ENCODE measurements at regions not wholly inside any gene's neighbourhood (a gene's known extent, or its start where the extent isn't known, plus 50 kb on each side); places are given as distances from the start of the nearest gene placed in this dataset.

DNA sequence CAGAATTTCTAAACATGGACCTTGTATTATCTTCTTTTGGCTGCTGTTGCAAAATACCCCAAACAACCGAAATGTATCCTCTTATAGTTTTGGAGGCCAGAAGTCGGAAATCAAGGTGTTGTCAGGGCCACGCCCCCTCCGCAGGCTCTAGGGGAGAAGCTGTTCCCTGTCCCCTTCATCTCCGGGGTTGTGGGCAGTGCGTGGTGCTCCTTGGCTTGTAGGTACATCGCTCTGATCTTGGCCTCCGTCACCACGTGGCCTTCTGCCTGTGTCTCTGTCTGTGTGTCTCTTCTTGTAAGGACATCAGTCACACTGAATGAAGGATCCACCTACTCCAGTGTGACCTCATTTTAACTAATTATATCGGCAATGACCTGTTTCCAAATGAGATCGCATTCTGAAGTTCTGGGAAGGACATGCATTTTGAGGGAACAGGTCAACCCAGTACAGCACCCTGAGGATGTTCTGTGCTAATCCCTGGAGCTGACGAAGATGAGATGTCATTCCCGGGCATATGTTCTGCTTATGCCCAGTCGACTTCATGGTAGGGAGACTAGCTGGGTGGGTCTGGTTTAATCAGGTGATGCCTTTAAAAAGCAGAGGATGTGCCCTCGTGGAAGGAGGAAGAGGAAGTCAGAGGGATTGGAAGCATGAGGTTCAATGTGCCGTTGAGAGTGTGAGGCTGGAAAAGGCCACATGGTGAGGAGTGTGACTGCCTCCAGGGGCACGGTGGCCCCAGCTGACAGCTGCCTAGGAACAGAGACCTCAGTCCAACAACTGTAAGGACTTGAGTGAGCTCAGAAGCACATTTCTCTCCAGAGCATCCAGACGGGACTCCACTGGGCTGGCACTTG is 531.1 kb downstream of the TBC1D22A start:
- peak; percentile 17 for DNase-seq
- no peak for ATAC-seq (ENCODE audit: poor library complexity)

DNA sequence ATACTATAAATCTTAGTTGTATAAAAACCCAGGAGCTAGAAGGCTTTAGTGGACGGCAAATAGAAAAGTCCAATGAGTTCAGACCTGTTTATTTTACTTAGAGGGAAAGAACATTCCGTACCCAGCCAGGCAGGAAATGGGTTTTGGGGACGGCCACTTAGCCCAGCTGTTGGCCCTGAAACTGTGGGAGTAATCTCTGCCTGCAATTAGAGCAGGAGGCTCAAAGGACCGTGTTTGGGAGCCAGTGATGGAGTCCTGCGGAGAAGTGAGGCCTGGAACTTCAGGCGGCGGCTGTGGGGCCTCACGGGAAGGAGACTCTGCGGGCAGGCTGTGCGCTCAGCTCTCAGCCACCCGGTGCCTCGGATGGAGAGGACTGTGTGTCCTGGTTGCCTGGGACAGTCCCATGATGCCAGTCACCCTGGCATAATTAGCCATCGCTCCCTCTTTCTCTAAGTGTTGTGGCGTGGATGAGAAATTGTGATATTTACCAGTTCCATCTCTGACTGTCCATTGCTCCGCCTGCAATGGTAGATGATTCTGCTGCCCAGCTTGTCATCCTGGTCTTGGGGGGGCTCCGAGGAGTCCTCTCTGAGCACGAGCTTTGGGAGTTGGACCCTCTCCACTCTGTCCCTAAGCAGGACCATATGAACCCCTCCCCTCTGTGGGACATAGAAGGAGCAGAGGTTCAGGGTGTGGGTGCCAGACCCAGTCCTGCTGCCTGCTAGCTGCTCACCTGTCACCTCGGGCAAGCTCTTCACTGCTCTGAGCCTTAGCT is 530.3 kb downstream of the TBC1D22A start:
- DNase-seq (peak; percentile 16), ATAC-seq (ENCODE audit: poor library complexity) (no peak)
- intact Hi-C loops (cut with DNase I) = no loop called here

More for the DNA sequence above, 531.1 kb downstream of the TBC1D22A start:
- intact Hi-C loops (cut with DNase I) = no loop called here

DNA sequence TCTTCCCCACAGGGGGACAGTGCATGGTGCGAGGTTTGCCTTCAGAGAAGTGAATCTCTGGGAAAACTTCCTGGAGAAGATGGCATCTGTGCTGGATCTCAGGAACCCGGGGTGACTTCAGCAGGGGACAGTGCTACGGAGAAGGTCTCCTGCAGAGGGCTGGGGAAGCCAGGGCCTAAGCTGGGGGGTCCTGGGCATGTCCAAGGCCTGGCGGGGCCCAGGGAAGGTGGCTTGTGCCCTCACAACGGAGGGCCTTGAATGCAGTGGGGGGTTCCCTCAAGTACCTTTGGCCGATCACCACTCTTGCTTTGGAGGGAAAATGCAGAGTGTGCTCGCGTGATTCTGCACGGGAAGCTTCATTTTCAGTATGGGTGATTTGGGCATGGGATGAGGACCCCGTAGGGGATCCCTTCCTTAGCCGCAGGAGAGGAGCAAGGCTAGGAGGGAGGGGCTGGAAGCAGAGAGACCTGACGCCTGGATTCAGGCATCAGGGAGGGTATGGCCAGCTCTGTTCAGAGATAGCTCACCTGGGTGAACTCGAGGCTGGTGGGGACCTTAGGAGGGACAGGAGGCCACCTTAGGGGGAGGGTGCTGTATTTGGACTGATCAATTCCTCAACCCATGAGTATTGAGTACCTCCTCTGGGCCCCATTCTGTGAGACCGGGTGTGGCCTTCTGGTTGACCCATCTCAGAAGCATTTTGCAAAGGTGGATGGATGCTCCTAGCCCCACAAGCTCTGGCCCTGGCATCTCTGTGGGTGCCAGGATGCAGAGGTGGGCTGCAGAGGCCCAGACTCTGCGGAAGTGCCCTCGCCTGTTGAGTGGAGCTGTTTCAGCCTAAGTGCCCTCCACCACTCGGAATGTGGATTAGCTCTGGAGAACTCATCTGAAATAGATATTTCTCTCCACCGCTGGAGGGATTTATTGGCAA is 529.4 kb downstream of the TBC1D22A start:
- intact Hi-C loops (cut with DNase I) = no loop called here
- no peak for ATAC-seq (ENCODE audit: poor library complexity)
- DNase-seq = peak; percentile 11

DNA sequence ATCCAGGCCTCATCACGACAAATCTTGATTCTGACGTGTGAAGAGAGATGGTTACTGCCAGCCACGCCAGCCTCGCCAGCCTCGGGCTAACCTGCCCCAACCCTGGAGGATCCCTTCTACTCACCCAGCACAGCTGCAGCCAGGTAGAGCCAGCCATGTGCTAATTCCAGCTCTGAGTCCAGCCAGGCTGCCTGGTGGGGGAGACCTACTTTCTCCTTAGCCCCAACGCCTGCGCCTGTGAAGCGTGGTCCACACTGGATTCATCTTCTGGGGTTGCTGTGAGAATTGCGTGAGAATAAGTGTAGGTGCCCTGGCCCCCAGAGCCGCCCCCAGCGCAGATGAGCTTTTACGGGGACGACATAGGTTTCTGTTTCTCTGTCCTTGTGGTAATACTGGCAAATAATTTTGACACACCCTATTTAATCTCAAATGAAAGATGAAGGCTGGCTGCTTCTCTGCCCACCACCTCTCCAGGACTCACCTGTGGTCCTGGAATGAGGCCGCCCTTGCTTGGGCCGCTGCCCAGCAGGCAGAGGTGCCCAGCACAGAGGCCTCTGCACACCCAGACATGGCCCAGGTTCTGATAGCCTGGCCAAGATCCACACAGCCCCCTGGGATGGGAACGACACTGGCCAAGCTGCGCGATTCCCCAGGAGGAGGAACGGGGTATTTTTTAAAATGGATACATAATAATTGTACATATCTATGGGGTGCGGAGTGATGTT is 528.4 kb downstream of the TBC1D22A start:
- DNase-seq (peak; percentile 11), ATAC-seq (ENCODE audit: poor library complexity) (no peak)
- intact Hi-C loops (cut with DNase I) = no loop called here

DNA sequence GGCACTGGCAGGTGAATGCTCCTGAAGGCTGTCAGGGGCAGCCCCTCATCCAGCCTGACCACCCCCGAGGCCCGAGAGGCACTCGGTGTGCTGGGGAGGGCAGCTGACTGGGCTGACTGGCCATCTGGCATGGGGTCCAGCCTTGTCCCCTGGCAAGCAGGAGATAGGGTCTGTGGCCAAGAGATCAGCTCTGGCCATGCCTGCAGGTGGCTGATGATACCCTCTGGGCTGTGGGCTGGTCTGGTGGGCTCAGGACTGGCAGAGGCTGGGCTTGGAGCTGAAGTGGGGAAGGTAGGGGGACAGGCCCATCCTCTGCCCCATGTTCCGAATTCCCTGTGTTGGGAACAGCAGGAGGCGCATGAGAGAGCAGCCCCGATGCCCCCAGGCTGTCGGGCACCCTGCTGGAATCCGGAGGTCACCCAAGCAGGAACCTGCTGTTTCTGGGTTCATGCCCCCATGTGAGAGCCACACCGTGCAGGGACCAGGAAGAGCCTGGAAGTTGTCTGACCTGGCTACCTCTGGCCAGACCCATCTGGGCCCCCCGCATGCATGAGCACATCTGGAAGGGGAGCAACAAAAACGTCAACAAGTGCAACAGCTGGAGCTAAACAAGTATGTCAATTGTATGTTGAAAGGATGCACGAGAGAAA is 527.0 kb downstream of the TBC1D22A start:
- DNase-seq (peak; percentile 17), ATAC-seq (ENCODE audit: poor library complexity) (no peak)
- intact Hi-C loops (cut with DNase I) = no loop called here

DNA sequence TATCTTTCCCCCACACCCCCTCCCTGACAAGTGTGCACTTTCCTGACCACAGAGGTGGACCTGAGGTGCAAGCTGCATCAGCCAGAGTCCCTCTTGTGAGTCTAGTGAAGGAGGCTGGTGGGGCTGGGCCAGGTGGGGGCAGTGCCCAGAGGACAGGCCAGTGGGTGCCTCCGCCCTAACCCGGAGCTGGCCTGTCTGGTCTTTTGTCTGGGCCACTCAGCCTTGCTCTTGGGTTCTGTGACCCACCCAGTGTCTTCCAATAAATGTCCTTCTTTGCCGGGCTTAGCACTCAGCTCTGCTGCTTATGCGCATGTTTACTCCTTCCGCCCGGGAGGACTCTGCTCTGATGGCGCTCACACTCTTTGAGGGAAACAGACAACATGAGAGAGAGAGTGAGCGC is 526.2 kb downstream of the TBC1D22A start:
- ATAC-seq (ENCODE audit: poor library complexity) (no peak), DNase-seq (peak; percentile 20)
- intact Hi-C loops (cut with DNase I) = no loop called here

DNA sequence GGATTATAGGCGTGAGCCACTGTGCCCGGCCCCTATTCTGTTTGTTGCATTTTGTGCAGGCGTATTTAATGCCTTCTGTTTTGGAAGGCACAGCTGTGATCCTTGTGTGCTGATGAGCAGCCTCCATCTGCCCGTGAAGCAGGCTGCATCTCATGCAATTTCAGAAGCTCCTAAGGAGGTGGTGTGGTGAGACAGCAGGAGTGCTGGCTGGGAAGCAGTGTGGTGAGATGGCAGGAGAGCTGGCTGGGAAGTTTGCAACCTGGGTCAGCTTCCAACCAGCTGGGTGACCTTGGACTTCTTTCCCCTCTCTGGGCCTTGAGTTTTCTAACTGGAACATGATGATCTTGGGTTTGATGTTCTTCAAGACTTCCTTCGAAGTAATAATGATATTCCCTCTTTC is 525.1 kb downstream of the TBC1D22A start:
- DNase-seq (peak; percentile 5), ATAC-seq (ENCODE audit: poor library complexity) (no peak)
- intact Hi-C loops (cut with DNase I) = no loop called here

DNA sequence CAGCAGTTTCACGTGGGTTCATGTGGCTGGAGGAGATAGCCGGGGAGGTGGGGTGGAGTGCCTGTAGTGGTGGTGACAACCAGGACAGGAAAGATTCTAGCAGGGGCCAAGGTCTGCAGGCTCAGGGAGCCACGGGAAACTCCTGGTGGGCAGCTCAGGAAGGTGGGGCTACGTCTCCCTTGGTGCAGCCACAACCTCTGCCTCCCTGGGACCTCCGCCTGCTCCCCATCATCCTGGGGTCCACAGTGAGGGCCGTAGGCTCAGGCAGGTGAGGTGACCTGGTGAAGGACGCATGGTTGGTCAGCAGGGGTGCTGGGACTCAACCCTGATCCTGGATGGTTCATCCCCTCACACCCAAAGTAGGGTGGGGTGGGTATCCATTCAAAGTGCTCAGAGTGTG is 524.1 kb downstream of the TBC1D22A start:
- intact Hi-C loops (cut with DNase I) = no loop called here
- DNase-seq = peak; percentile 5
- no peak for ATAC-seq (ENCODE audit: poor library complexity)

DNA sequence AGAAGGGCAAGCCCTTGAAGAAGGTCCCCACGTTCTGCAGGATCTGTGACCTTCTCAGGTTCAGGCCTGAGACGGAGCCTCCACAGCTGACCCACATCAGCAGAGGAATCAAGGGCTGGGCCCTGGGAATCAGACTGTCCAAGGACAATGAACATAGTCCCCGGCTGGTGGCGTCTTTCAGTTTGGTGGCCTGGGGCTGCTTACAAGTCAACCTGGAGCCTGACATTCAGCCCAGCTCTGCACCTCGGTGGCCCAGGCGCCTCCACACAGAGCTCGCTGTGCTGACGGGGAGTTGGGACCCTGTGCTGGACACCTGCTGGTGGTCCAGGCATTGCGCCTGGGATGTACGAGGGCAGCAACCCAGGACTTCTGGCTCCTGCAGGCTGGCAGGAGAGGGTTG is 523.5 kb downstream of the TBC1D22A start:
- DNase-seq (peak; percentile 17), ATAC-seq (ENCODE audit: poor library complexity) (no peak)
- intact Hi-C loops (cut with DNase I) = no loop called here

DNA sequence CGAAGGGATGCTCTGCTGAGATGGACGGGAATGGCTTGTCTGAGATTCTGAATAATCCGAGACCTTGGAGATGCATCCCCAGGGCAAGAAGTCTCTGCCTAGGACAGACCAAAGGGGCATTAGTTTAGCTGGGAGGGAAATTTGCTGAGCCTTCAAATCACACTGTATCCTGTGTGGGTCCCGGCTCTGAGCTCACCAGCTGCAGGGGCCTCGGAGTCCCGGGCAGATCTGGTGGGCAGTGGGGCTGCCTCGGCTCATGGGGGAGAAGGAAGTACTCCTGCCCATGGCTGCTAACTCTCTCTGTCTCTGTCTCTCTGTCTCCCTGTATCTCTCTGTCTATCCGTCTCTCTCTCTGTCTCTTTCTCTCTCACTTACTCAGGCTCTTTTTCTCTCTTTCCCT is 522.4 kb downstream of the TBC1D22A start:
- ATAC-seq (ENCODE audit: poor library complexity) (no peak), DNase-seq (peak; percentile 6)
- intact Hi-C loops (cut with DNase I) = no loop called here

DNA sequence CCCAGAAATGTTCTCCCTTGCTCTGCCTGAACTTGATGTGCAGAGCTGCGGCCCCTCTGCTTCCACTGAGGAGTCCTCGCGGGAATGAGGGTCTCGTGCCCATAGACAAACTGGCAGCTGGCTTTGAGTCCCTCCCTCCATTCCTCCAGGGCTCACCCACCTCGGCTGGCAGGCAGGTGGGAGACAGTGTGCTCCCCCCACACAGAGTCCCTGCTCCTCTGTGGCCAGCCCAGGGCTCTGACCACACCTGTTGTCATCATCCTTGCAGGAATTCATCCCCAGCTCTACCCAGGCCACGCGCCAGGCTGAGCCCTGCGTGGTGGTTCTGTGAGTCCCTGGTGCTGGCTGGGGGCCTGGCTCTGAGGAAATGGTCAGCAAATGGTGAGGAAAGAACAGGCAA is 521.9 kb downstream of the TBC1D22A start:
- intact Hi-C loops (cut with DNase I) = no loop called here
- ATAC-seq (ENCODE audit: poor library complexity) = no peak
- peak; percentile 31 for DNase-seq

DNA sequence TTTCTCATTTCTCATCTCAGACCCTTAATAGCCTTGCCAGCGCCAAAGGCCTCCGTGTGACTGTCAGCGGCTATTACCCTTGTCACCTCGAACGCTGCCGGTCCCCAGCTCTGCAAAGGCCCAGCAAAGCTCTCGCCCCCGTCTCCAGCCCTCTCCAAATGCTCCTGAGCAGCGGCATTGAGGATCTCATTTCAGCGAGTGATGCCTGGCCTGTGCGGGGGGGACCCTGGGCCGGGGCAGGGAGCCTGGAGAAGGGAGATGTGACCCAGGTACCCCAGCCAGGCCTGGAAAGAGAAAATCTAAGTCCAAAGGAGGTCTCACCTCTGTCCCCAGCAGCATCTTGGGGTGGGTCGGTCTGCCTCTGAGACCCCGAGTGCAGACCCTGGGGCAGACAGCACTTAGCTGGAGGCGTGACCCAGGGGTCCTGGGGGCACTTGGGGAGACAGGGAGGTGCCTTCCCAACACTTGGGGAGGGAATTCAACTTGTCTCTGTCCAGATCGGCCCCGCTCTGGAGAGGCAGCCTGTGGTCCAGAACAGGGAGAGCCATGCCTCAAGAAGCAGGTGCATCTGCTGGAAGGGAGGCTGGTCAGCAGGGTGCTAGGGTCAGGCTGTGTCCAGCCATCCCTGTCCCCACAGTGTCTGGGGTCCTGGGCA is 521.3 kb downstream of the TBC1D22A start:
- DNase-seq = peak; percentile 29
- intact Hi-C loops (cut with DNase I) = no loop called here
- no peak for ATAC-seq (ENCODE audit: poor library complexity)

DNA sequence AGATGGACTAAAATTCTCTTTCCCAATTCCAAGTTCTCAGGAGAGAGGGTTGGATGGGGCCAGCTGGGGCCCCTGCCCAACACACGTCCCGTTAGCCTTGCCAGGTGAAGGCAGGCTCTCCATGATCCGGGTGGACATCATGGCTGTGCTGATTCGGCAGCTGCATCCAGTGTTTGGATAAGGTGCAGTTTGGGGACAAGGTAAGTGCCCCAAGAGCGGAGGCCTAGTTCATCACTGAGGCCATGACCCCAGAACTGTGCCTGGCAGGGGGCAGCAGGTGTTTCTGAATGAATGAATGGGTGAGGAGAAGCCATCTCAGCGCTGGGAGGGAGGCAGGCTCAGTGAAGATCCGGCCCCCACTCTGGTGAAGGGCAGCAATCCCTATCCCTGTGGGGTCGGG is 520.4 kb downstream of the TBC1D22A start:
- no peak for ATAC-seq (ENCODE audit: poor library complexity)
- DNase-seq = peak; percentile 15

DNA sequence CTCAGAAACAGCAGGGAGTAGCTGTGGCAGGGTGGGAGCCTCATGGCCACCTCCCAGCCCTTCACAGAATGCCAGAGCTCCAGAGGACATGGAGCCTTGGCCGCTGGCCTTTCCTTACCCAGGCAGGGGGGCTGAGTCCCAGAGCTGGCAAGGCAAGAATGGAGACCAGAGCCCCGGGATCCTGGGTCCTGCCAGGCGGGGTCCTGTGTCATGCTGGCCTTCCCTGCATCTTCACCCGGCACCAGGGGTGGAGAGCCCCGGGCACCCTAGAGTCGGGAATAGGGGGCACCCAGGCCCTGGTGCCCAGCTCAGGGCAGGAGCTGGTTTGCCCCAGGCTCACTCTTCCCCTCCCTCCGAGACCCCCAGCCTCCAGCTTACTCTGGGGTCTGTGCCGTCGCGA is 519.9 kb downstream of the TBC1D22A start:
- no peak for ATAC-seq (ENCODE audit: poor library complexity)
- DNase-seq = no peak
- intact Hi-C loops (cut with DNase I) = no loop called here

More for the DNA sequence above, 520.4 kb downstream of the TBC1D22A start:
- intact Hi-C loops (cut with DNase I) = no loop called here

DNA sequence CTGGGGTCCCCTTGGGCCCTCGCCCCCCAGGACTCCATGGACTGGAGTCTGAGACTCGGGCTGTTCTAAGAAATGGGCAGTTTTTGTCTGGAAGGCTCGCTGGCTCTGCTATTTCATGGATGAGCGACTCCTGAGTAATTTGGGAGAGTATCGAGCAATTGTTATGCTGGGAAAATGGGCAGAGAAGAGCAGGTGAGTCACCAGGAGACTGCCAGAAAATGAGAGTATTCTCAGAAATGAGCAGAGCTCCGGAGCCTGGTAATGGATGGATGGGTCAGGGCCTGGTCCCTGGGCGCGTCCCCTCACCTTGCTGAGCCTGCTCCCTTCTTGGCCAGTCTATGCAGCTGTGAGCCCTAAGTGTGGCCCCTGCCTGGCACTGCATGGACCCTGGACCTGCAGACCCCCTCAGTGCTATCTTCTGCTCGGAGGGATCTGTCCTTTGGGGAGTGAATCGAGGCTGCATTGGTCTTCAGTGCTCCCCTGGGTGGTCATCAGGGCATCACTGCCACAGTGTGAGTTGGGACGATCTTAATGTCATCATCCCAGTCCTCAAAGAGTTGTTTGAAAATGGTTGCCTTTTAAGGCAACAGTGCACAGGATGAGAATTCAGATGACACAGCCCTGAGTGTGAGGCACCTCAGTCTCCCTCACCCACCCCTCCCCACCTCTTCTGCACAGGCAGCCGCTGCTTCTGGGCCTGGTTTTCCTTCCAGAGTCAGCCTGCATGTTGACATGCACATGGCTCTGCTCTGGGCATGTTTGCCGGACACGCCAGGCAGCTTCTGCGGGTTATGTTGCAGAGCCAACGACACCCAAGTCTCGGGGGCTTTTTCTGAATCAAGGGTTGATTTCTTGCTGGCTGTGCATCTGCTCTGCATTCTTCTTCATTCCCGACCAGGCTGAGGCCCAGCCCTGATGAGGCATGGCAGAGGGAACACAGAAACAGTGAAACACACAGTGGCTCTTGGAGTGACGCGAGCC is 519.0 kb downstream of the TBC1D22A start:
- peak; percentile 16 for DNase-seq
- ATAC-seq (ENCODE audit: poor library complexity) = no peak
- intact Hi-C loops (cut with DNase I) = no loop called here

DNA sequence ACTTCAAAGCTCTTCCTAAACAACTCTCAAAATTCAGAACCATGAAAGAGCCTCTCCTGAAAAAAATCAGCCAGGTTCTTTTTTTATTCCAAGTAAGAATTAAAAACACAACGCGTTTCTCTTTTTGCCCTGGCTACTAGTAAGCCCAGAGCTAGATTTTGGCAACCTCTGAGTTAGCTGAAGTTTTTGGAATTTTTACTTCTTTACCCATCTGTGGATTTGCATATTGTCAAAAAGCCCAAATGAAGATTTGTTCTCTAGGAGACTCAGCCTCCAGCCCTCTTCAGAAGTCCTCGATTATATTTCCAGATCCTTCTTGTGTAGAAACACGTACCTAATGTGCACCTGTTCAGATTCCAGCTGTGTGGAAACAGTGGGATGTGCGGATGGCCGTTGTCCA is 517.9 kb downstream of the TBC1D22A start:
- ATAC-seq (ENCODE audit: poor library complexity) = no peak
- DNase-seq = no peak
- intact Hi-C loops (cut with DNase I) = no loop called here
